Left renal cortex interstitium (tissue), 4 donors: ENCODE measurements at regions not wholly inside any gene's neighbourhood (a gene's known extent, or its start where the extent isn't known, plus 50 kb on each side); places are given as distances from the start of the nearest gene placed in this dataset.
"Not testable (repeated sequence)": the region's sequence is repeated elsewhere in the genome, so short reads cannot be mapped to it uniquely, and the experiment has no call there.

ENCODE experiments used
- DNase-seq, 4 donors: peaks; one replicate each; pipeline ENCODE4 v3.0.0-alpha.2; 2013; ENCODE audit warnings: low read depth in 4 of 4, low spot score in 2 of 4, missing footprints in 1 of 4

- not testable (repeated sequence) for DNase-seq
These were observed 1291.6 kb downstream of the ADGRL3 start for GRCh38 chr4:62491756-62492155.

- no peak for DNase-seq
These were observed 1290.5 kb downstream of the ADGRL3 start for GRCh38 chr4:62490635-62491034.

GRCh38 chr4:62487016-62487415 lies 1286.9 kb downstream of the ADGRL3 start:
- no peak for DNase-seq

- DNase-seq = no peak
These were observed 1284.2 kb downstream of the ADGRL3 start for GRCh38 chr4:62484357-62484756.

DNA sequence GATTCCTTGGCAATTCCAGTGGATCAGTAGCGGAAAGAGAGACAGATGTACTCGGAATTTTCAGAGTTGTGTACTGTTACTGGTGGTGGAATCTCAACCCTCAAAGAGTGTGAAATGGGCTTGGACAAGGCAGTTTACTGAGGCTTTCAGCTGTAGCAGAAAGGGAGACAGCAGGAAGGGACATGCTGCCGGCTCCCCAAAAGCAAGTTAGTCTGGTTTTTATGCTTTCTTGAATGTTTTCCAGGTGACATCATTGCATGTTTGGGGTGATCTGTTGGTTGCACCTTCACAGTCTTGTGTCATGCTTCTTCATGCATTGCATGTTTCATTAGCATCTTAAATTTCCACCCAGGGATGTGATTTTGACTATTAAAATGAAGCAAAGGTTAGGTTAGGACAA lies 1282.2 kb downstream of the ADGRL3 start:
- DNase-seq = no peak

GRCh38 chr4:62475596-62475995 lies 1275.5 kb downstream of the ADGRL3 start:
- DNase-seq = no peak

GRCh38 chr4:62474802-62475201 lies 1274.7 kb downstream of the ADGRL3 start:
- DNase-seq = no peak

- DNase-seq = no peak
These were observed 1270.9 kb downstream of the ADGRL3 start for GRCh38 chr4:62471021-62471420.

DNA sequence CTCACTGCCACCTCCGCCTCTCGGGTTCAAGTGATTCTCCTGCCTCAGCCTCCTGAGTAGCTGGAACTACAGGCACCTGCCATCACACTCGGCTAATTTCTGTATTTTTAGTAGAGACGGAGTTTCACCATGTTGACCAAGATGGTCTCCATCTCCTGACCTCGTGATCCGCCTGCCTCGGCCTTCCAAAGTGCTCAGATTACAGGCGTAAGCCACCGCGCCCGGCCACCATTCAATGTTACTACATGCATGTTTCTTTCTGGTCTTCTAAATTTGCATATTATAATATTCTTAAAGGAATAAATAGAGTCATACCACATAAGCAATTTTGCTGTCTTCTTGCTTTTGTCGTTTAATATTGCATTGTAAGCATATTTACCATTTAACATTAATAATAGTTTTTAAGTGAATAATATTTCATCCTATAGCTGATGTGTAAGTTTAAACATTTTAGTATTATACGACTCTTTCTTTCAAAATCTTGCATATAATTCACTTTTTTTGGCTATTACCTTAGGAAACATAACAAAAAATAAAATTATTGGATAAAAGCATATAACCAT lies 1270.4 kb downstream of the ADGRL3 start:
- no peak for DNase-seq

DNA sequence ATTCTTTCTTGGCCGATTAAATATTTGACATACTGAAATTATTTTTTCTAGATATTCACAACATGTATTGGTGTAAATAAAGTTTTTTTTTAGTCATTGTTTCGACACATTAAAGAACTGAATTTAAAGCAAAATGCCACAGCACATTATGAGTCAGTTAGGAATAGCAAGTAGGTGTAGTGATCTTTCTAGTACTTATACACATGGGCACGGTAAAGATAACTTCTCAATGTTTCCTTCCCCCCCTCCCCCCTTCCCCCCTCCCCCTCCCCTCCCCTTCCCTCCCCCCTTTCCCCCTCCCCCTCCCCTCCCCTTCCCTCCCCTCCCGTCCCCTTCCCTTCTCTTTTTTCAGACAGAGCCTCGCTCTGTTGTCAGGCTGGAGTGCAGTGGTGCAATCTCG lies 1269.9 kb downstream of the ADGRL3 start:
- DNase-seq = no peak

DNA sequence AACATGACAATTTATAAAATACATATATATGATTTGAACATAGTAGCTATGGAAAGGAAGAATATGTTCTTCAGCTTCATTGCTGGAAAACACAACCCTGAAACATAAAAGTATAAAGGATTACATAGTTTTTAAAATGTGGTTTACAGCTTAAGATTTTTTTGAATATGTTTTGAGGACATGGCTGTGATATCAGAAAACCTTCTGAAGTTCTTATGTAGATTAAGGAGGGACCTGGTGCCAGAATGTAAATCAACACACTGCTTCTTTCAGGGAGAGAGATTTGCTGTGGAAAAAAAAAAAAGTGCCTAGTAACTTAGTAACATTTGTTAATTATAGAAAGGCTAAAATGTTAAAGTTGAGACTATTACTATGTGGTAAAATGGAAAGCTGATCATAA lies 1261.8 kb downstream of the ADGRL3 start:
- no peak for DNase-seq

GRCh38 chr4:62460329-62460728 lies 1260.2 kb downstream of the ADGRL3 start:
- DNase-seq = no peak

GRCh38 chr4:62457356-62457755 lies 1257.2 kb downstream of the ADGRL3 start:
- no peak for DNase-seq

DNA sequence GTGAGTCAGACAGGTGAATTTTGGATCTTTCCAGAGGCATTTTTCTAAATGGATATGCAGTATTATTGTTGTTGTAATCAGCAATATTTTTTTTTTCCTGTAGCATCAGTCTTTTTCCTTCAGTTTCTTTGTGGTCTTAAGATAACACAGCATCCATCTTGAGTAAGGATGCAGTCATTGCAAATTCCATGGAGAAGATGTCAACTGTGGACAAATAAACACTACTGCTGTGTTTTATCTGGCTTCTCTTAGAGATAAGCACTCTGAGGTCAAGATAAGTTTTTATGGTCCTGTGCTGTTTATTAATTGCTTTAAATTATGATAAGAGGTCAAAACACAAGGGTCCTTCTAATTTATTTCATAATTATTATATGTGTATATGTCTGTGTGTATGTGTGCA lies 1255.7 kb downstream of the ADGRL3 start:
- DNase-seq = no peak

DNA sequence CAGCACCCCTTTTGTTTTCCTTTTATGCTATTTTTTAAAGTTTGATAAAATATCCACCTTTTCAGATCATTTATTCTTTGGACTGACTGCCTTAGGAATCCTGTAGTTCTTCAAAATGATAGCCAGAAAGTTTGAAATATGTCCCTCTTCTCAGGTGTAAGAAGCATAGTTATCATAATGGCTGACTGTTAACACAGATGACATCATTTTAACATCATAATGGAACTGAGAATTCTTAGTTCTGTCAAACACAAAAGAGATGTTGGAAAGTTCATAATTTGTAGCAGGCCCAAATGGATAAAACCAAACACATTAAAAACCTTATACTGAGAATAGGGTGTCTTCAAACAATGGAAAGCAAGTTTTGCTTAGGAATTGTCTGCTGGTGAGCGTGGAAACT lies 1254.4 kb downstream of the ADGRL3 start:
- no peak for DNase-seq

- DNase-seq = no peak
These were observed 1250.6 kb downstream of the ADGRL3 start for GRCh38 chr4:62450740-62451139.

GRCh38 chr4:62449538-62449937 lies 1249.4 kb downstream of the ADGRL3 start:
- DNase-seq = no peak

GRCh38 chr4:62448911-62449310 lies 1248.8 kb downstream of the ADGRL3 start:
- no peak for DNase-seq

DNA sequence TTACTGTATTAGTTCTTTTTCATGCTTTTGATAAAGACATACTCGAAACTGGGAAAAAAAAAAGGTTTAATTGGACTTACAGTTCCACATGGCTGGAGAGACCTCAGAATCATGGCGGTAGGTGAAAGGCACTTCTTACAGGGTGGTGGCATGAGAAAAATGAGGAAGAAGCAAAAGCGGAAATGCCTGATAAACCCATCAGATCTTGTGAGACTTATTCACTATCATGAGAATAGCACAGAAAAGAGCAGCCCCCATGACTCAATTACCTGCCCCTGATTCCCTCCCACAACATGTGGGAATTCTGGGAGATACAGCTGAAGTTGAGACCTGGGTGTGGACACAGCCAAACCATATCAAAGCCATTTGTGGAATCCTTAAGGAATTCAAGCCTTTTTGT lies 1238.9 kb downstream of the ADGRL3 start:
- DNase-seq = no peak

- no peak for DNase-seq
These were observed 1234.8 kb downstream of the ADGRL3 start for GRCh38 chr4:62434921-62435320.

GRCh38 chr4:62431513-62432231 lies 1231.5 kb downstream of the ADGRL3 start:
- DNase-seq = not testable (repeated sequence)

GRCh38 chr4:62429297-62429696 lies 1229.2 kb downstream of the ADGRL3 start:
- no peak for DNase-seq

DNA sequence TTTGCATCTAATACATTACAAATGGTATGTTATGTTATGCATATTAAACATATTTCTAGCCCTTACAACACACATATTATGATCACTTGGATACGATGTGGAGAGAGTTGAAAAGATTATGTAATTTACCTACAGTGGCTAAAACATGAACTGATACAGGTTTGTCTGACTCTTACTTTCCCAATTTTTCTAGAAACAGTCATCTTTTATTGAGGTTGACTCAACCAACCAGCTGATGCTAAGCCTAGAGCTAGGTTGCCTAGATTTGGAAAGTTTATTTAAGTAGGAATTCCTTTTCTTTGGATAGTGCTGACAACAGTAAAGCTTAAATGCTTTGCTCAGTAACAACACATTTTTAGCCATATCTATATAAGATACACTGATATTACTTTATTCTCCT lies 1215.1 kb downstream of the ADGRL3 start:
- DNase-seq = no peak
